ENCODE measurements at regions not wholly inside any gene's neighbourhood (a gene's known extent, or its start where the extent isn't known, plus 50 kb on each side); places are given as distances from the start of the nearest gene placed in this dataset.
A peak's percentile ranks its signal among the peaks of the same experiment; 100 is the strongest.

- no peak overlapping the region for H3K27ac ChIP-seq
- intact Hi-C loops (cut with DNase I), result no loop called here
- no peak for DNase-seq
- H3K36me3 ChIP-seq, result no peaks in the 10 kb centered on the region
- no peak overlapping the region for H3K4me3 ChIP-seq
- no peaks in the 10 kb centered on the region for H3K4me1 ChIP-seq
- H3K9me3 ChIP-seq, result peaks cover 0 to 5% of the 10 kb centered on the region in 2 donors
- peaks cover 0 to 16% of the 10 kb centered on the region in 2 donors for H3K27me3 ChIP-seq
- TF ChIP-seq, protein P1, sequence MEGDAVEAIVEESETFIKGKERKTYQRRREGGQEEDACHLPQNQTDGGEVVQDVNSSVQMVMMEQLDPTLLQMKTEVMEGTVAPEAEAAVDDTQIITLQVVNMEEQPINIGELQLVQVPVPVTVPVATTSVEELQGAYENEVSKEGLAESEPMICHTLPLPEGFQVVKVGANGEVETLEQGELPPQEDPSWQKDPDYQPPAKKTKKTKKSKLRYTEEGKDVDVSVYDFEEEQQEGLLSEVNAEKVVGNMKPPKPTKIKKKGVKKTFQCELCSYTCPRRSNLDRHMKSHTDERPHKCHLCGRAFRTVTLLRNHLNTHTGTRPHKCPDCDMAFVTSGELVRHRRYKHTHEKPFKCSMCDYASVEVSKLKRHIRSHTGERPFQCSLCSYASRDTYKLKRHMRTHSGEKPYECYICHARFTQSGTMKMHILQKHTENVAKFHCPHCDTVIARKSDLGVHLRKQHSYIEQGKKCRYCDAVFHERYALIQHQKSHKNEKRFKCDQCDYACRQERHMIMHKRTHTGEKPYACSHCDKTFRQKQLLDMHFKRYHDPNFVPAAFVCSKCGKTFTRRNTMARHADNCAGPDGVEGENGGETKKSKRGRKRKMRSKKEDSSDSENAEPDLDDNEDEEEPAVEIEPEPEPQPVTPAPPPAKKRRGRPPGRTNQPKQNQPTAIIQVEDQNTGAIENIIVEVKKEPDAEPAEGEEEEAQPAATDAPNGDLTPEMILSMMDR (IDR thresholded peaks at IDR 0.05), result no peak
- no peak for ATAC-seq
Measured at GRCh38 chr9:26725573-26725972, 167.0 kb downstream of the CAAP1 start.

DNA sequence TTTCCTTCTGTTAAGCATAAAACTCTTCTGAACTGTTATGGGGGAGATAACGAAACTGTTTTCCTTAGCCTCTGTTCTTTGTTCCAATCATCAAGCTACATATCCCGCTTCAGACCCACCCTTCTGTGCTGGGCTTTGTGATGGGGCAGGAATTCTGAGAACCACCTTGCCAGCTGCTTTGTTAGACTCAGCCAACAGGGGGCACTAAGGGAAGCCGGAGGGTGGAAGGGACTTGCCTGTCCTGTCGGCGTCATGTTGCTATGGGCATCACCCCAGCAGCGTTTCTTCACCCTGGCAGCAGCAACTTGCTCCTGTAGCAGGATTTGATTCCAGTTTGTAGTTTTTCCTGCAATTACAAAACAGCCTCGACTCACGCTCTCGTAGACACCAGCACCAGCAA lies 169.1 kb downstream of the CAAP1 start:
- intact Hi-C loops (cut with DNase I), result no loop called here
- TF ChIP-seq, protein P1 (IDR thresholded peaks at IDR 0.05), result no peak
- Histone ChIP-seq H3K4me1 (no peaks in the 10 kb centered on the region), H3K27ac (no peak overlapping the region), H3K9me3 (no peaks in the 10 kb centered on the region), H3K27me3 (peaks cover 0 to 21% of the 10 kb centered on the region in 2 donors), H3K4me3 (no peak overlapping the region), H3K36me3 (no peaks in the 10 kb centered on the region)
- ATAC-seq (peak; percentile 55), DNase-seq (peak in 2 of 4 donors; percentile 5 to 11)

DNA sequence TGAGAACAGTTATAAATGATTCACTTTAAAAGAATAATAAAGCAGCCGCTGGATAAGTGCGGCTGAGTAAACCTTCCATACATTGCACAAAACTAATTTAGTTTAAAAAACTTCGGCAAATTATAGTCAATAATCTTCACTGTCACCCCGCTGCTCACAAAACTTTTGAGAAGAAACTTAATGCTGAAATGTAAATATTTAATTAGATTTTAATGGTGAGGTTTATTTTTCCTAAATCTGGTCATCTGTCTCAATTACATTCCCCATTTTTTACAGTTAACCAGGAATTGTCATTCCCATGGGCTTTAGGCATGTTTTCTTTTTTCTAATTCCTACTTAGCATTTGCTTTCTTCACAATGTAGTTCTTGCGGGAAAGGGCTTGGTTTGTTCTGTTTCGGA lies 169.8 kb downstream of the CAAP1 start:
- Histone ChIP-seq H3K36me3 (no peaks in the 10 kb centered on the region), H3K27ac (no peak overlapping the region), H3K27me3 (peaks cover 0 to 21% of the 10 kb centered on the region in 2 donors), H3K4me1 (no peaks in the 10 kb centered on the region), H3K9me3 (no peaks in the 10 kb centered on the region), H3K4me3 (no peak overlapping the region)
- TF ChIP-seq, protein P1 (IDR thresholded peaks at IDR 0.05), result no peak
- ATAC-seq (no peak), DNase-seq (no peak)
- intact Hi-C loops (cut with DNase I), result no loop called here

- Histone ChIP-seq H3K4me3 (no peak overlapping the region), H3K4me1 (no peaks in the 10 kb centered on the region), H3K27me3 (no peaks in the 10 kb centered on the region), H3K9me3 (no peaks in the 10 kb centered on the region), H3K36me3 (no peaks in the 10 kb centered on the region), H3K27ac (no peak overlapping the region)
- ATAC-seq (no peak), DNase-seq (no peak)
- TF ChIP-seq, protein P1 (IDR thresholded peaks at IDR 0.05), result no peak
- intact Hi-C loops (cut with DNase I), result no loop called here
Measured at GRCh38 chr9:26710008-26710407, 182.6 kb downstream of the CAAP1 start.

DNA sequence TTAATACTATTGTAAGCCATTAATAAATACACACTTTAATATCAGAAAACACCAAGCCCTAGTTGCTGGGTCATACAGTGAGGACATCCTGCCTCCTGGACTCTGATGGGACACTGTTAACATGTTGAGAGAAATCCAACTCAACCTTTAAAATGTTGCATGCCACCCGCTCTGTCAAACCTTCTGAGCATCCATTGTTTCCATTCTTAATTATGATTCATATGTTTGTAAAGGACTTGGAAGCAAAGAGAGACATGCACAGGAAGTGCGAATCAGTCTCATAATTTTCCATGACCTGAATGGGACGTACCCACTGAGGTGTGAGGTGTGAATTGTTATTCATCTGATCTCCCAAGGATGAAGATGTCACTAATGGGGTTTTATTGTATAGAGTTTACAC lies 186.4 kb downstream of the CAAP1 start:
- Histone ChIP-seq H3K36me3 (no peaks in the 10 kb centered on the region), H3K4me3 (no peak overlapping the region), H3K27me3 (no peaks in the 10 kb centered on the region), H3K9me3 (no peaks in the 10 kb centered on the region), H3K27ac (no peak overlapping the region), H3K4me1 (no peaks in the 10 kb centered on the region)
- intact Hi-C loops (cut with DNase I), result no loop called here
- TF ChIP-seq, protein P1 (IDR thresholded peaks at IDR 0.05), result no peak
- ATAC-seq (no peak), DNase-seq (no peak)
